Fibroblast of skin of left biceps (primary cell): ENCODE measurements at regions not wholly inside any gene's neighbourhood (a gene's known extent, or its start where the extent isn't known, plus 50 kb on each side); places are given as distances from the start of the nearest gene placed in this dataset.

ENCODE experiments used
- DNase-seq, 2 experiments: peaks; one replicate each; pipeline ENCODE4 v3.0.0-alpha.2; 2013; ENCODE audit warnings: low read depth in 2 of 2

- no peak for DNase-seq
These were observed 173.8 kb upstream of the MVB12B start for GRCh38 chr9:126152622-126153362.

DNA sequence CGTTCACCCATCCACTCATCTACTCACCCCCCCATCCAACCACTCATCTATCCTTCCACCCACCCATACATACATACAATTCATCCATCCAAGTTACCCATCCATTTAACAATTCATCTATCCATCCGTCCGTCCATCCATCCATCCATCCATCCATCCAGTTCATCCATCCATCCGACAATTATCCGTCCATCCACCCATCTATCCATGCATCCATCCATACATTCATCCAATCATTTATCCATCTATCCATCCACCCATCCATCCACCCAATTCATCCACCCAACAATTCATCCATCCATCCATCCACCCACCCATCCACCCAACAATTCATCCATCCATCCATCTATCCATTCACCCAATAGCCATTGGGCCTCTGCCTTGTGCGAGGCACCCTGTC lies 173.2 kb upstream of the MVB12B start:
- DNase-seq: no peak

- DNase-seq: no peak
These were observed 172.3 kb upstream of the MVB12B start for GRCh38 chr9:126154182-126154827.

DNA sequence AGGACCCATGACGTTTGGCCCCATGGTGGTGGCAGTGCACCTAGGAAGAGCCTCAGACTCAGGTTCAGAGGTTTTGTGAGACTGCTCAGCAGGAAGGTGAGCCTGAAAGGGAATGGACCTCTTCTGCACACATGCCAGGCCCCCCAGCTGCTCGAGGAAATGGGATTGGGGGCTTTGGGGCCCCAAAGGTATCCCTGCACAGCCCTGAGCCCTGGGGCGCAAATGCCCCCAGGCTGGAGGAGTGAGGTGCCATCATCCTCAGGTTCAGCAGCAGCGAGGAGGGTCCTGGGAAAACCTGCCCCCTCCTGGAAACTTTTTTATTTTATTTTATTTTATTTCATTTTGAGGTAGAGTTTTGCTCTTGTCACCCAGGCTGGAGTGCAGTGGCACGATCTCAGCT lies 171.8 kb upstream of the MVB12B start:
- DNase-seq: no peak

DNA sequence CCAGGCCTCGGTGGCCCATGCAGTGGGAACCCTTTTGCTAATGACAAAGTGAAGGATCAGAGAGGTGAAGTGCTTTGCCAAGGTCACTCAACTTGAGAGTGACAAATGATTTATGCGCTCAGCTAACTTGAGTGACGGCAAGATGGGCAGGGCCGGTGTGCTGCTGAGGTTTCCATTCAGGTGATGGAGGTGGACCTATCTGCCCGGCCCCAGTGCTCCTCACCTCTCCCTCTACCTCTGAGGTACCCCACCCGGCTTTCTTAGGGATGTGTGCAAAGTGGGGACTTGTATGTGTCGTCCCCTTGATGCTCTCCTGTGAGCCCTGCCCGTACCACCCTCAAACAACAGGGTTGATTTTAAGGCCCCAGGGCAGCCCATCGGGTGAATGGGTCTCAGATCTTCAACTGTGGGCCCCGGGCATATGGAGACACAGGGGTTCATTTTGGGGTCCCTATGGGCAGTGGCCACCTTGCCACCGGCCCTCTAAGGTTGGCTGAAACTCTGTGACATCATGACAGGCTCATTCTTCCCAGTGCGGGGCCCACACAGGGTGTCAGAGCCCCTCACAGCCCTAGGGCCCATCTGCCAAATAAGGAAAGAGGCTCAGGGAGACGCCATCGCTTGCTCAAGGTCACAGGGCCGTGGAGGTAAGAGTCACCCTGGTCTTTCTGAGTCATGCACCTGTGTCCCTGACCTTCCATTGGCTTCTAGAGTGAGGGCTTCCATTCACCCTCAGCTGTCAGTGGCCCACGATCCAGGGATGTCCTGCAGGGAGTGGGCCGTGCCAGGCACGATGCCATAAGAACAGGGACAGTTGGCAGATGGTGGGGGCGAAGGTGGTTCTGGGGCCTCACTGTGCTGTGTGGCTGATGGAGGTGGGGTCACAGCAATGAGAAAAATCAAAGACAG lies 170.6 kb upstream of the MVB12B start:
- no peak for DNase-seq

DNA sequence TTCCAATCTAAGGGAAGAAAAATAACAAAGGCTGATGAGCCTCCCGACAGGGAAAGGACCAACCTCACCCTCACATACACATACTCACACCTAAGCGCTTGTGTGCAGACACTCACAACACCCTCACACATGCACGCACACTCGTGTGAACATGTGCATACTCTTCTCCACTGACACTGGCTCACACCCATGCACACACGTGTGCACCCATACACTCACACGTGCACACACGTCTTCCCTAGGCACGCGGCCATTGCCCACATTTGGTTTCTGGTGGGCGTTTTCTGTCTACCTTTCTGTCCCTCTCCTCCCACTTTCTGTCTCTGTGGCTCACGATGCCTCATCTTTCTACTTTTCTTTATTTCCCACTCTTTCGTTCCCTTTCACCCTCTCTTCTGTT lies 169.7 kb upstream of the MVB12B start:
- DNase-seq: no peak

GRCh38 chr9:126157423-126157822 lies 169.2 kb upstream of the MVB12B start:
- no peak for DNase-seq

GRCh38 chr9:126157826-126158587 lies 168.6 kb upstream of the MVB12B start:
- no peak for DNase-seq

GRCh38 chr9:126158588-126159429 lies 167.8 kb upstream of the MVB12B start:
- no peak for DNase-seq

GRCh38 chr9:126159430-126160060 lies 167.1 kb upstream of the MVB12B start:
- DNase-seq: no peak

DNA sequence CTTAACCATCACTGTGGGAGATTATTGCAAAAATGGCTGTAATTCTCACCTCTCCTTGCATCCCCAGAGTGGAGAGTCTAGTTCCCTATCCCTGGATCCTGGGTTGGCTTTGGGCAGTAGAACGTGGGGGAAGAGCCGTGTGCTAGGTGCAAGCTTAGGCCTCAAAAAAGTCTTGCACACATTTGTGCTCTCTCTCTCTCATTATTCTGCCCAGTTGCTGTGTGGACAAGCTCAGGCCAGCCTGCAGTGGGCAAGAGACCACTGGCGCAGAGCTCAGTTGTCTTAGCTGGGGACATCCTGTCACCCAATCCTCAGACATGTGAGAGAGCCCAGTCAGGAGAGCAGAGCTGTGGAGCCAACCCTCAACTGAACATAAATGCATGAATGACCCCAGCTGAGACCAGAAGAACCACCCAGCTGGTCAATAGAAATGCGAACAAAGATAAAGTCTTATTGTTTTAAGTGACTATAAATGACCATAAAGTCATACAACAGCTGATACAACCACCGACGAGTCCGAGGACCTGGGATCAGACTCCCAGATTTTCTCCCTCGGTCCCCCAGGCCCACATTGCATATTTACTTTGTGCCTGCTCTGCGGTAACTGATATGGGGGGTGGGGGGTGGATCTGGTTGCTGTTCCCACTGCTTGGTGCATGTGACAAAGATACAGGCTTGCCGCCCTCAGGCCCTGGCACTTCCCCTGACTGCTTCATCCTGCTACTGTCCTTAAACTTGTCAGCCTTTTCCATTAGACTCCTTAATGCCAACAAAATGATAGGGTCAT lies 166.4 kb upstream of the MVB12B start:
- DNase-seq: no peak

- no peak for DNase-seq
These were observed 165.7 kb upstream of the MVB12B start for GRCh38 chr9:126160854-126161329.

- no peak for DNase-seq
These were observed 163.8 kb upstream of the MVB12B start for GRCh38 chr9:126162611-126163381.

GRCh38 chr9:126164796-126165525 lies 161.7 kb upstream of the MVB12B start:
- DNase-seq: no peak

DNA sequence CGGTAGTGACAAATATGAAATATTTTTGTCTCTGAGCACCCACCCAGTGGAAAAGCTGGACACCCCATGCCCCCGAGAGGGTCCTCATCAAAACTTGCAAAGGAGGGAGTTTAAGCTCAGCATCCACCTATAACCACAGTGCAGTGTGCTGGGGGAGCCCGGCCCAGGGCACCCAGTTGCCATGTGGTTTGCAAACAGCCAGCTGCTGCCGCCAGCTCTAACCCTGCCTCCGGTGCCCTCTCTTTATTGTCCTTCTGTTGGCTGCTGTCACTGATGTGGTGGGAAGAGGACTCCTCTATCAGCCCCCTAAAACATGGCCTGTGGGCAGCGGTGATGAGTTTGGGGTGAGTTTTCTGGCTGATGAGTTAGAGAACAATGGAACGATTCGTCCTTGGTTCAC lies 160.9 kb upstream of the MVB12B start:
- DNase-seq: no peak

- DNase-seq: no peak
These were observed 160.3 kb upstream of the MVB12B start for GRCh38 chr9:126166291-126166690.

DNA sequence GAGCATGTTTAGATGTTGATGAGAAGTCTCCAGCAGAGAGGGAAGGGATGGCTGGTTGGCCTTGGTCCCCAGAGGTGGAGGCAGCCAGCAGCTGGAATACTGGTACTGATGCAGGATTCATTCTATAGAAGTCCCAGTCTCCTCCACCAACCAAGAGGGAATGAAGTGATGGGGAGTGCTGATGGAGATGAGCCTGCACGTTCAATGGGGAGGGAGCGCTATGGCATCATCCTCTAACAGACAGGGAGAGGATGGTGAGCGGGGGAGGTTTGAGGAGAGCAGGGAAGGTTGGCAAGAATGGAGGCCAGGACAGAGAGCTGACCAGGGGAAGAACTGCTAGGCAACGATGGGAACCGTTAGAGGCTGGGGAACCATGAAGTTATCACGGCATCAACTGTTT lies 159.8 kb upstream of the MVB12B start:
- DNase-seq: no peak

GRCh38 chr9:126169736-126170135 lies 156.9 kb upstream of the MVB12B start:
- no peak for DNase-seq
